Cardiac muscle cell (in vitro differentiated cells and primary cell): ENCODE measurements at regions not wholly inside any gene's neighbourhood (a gene's known extent, or its start where the extent isn't known, plus 50 kb on each side); places are given as distances from the start of the nearest gene placed in this dataset.

Experiments
- DNase-seq, 2 donors: peaks; one replicate each; pipeline versions ENCODE4 v3.0.0 to v3.0.0-alpha.2; 2010 to 2017; ENCODE audit warnings: low read depth in 1 of 2, low spot score in 1 of 2
- H3K27ac ChIP-seq: fragments of 200-600 bp; sonication (generic); 2 replicates; pipeline ENCODE4 v1.5.1; 2016
- H3K27me3 ChIP-seq: fragments of 200-600 bp; sonication (generic); 2 replicates; pipeline ENCODE4 v1.6.0; 2016; ENCODE audit warnings: control low read depth
- H3K36me3 ChIP-seq: fragments of 200-600 bp; sonication (generic); 2 replicates; pipeline ENCODE4 v1.5.1; 2016; ENCODE audit warnings: control low read depth
- H3K4me1 ChIP-seq: fragments of 200-600 bp; sonication (generic); 2 replicates; pipeline ENCODE4 v1.8.1; 2017; ENCODE audit warnings: low read depth, mild to moderate bottlenecking, mixed run types
- H3K4me3 ChIP-seq: fragments of 200-600 bp; sonication (generic); 2 replicates; pipeline ENCODE4 v1.5.1; 2016; ENCODE audit warnings: mild to moderate bottlenecking
- H3K9me3 ChIP-seq: fragments of 200-600 bp; sonication (generic); 2 replicates; pipeline ENCODE4 v1.5.1; 2017; ENCODE audit warnings: low read depth, mild to moderate bottlenecking, control low read depth
- CTCF ChIP-seq: IDR thresholded peaks from 2 replicates; pipeline ENCODE4 v1.5.1; 2012; ENCODE audit warnings: low read depth, mild to moderate bottlenecking, low read length

- DNase-seq = peak; percentile 1 to 22
- Histone ChIP-seq H3K9me3 (no peaks in the 10 kb centered on the region), H3K4me3 (no peak overlapping the region), H3K36me3 (no peaks in the 10 kb centered on the region), H3K27ac (no peak overlapping the region), H3K4me1 (no peaks in the 10 kb centered on the region), H3K27me3 (no peaks in the 10 kb centered on the region)
- no peak for TF ChIP-seq CTCF
Observed at GRCh38 chr4:13162886-13163285, 321.3 kb downstream of the RAB28 start.

GRCh38 chr4:13160920-13161319 is 323.2 kb downstream of the RAB28 start:
- H3K36me3 ChIP-seq = no peaks in the 10 kb centered on the region
- no peak for TF ChIP-seq CTCF
- no peak for DNase-seq
- H3K4me3 ChIP-seq = no peak overlapping the region
- H3K9me3 ChIP-seq = no peaks in the 10 kb centered on the region
- H3K27me3 ChIP-seq = no peaks in the 10 kb centered on the region
- H3K27ac ChIP-seq = no peak overlapping the region
- no peaks in the 10 kb centered on the region for H3K4me1 ChIP-seq

- Histone ChIP-seq H3K4me3 (no peak overlapping the region), H3K4me1 (no peaks in the 10 kb centered on the region), H3K27ac (no peak overlapping the region), H3K36me3 (no peaks in the 10 kb centered on the region), H3K27me3 (no peaks in the 10 kb centered on the region), H3K9me3 (no peaks in the 10 kb centered on the region)
- no peak for DNase-seq
- no peak for TF ChIP-seq CTCF
Observed at GRCh38 chr4:13159041-13159620, 325.0 kb downstream of the RAB28 start.

GRCh38 chr4:13151194-13151593 is 332.9 kb downstream of the RAB28 start:
- H3K36me3 ChIP-seq = no peaks in the 10 kb centered on the region
- no peak for DNase-seq
- H3K27ac ChIP-seq = no peak overlapping the region
- no peak for TF ChIP-seq CTCF
- H3K27me3 ChIP-seq = no peaks in the 10 kb centered on the region
- no peaks in the 10 kb centered on the region for H3K9me3 ChIP-seq
- H3K4me1 ChIP-seq = no peaks in the 10 kb centered on the region
- no peak overlapping the region for H3K4me3 ChIP-seq

- Histone ChIP-seq H3K4me1 (no peaks in the 10 kb centered on the region), H3K27me3 (no peaks in the 10 kb centered on the region), H3K4me3 (no peak overlapping the region), H3K36me3 (no peaks in the 10 kb centered on the region), H3K9me3 (no peaks in the 10 kb centered on the region), H3K27ac (no peak overlapping the region)
- TF ChIP-seq CTCF = no peak
- DNase-seq = no peak
Observed at GRCh38 chr4:13143222-13144070, 340.7 kb downstream of the RAB28 start.
